IPS DF 4.7 (cell line): ENCODE measurements at regions not wholly inside any gene's neighbourhood (a gene's known extent, or its start where the extent isn't known, plus 50 kb on each side); places are given as distances from the start of the nearest gene placed in this dataset.

Experiments used
- DNase-seq: peaks from one replicate; pipeline ENCODE4 v3.0.0-alpha.2; 2013; ENCODE audit warnings: low spot score; ENCODE audit errors: extremely low read depth

GRCh38 chr13:99648927-99649326 lies 147.7 kb downstream of the TM9SF2 start:
- no peak for DNase-seq

- no peak for DNase-seq
These were observed 146.9 kb downstream of the TM9SF2 start for GRCh38 chr13:99648066-99648665.

- no peak for DNase-seq
These were observed 146.3 kb downstream of the TM9SF2 start for GRCh38 chr13:99647596-99647985.

DNA sequence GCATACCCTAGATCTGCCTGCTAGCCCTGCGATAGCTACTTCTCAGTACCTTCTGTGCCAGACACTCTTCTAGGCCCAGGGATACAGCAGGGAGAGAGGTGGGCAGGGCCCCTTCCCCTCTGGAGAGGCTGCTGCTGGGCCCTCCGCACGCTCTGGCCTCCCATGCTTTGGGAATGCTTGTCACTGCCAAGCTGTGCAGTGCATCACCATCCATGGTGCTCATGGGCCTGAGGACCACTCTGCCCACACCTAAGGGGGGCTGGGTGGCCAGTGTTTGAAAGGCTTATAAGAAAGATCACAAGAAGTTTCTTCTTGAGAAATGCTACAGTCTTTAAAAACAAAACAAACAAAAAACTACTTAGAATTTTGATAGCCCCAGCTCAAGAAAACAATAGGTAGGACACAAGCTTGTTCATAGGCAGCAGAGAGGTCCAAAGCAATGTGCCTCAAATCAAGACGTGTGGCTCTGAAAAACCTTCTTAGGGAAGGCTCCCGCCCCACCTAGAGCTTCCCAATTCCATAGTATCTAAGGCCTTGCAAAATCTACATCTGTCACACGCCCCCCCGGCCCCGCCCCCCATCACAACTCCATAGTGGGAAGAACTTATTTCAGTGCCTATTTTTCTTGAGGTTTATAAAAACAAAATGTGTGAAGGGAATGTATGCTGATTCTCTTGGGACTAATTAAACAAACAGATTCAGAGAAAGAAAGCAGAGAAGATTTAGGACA lies 145.8 kb downstream of the TM9SF2 start:
- no peak for DNase-seq

- DNase-seq: no peak
These were observed 141.6 kb downstream of the TM9SF2 start for GRCh38 chr13:99642841-99643240.

GRCh38 chr13:99642006-99642405 lies 140.7 kb downstream of the TM9SF2 start:
- DNase-seq: no peak

GRCh38 chr13:99640260-99640659 lies 139.0 kb downstream of the TM9SF2 start:
- no peak for DNase-seq

GRCh38 chr13:99639126-99639525 lies 137.9 kb downstream of the TM9SF2 start:
- no peak for DNase-seq

DNA sequence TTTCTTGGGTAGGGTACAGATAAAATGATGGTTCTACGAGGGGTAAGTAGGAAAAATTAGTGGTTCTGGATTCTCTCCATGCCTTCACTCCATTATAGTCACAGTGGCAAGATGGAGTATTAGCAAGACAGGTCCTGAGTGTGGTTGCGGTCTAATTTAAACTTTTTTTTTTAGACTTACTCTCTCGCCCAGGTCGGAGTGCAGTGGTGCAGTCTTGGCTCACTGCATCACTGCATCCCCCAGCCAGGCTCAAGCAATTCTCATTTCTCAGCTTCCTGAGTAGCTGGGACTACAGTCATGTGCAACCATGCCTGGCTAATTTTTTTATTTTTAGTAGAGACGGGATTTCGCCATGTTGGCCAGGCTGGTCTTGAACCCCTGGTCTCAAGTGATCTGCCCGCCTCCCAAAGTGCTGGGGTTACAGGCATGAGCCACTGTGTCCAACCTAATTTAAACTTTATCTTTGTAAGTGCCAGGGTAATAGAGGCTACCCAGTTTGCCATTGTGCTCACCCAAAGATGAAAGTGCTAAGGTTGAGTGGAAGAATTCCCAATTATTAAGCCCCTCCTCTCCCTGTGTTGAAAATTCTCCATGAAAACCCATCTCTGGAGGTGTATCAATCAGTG lies 135.6 kb downstream of the TM9SF2 start:
- DNase-seq: no peak

DNA sequence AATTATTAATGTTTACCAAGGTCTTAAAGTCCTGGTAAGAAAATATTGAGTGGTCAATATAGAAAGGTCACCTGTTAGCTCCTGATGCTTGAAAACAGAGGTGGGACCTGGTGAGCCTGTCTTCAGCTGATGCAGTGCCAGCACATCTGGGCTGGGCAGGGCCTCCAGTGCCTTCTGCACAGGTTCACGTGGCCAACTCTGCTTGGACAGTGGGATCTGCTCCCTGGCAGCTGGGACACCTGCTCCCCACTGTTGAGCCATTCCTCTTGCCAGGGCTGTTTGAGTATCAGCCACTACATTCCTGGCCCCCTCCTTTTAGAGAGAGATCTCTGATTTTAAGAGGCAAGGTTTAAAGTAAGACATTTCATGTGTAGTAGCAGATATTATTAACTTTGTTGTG lies 135.0 kb downstream of the TM9SF2 start:
- no peak for DNase-seq

DNA sequence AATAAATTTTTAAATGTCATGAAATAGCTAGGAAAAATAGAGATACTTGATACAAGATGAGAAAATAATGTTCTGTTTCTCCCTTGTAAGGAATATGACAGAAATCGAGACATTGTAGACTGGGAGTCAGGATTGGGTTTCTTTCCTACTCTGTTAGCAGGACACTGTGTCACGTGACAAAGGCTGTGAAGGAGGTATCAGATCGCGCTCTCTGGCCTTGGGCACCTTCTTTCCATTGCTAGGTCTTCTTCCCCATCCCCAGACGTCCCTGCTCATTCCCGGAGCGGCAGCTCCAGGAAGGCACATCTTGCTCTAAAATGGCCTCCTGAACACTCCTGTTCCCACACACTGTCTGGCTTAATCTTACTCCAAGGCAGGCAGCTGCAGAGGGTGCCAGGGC lies 133.4 kb downstream of the TM9SF2 start:
- DNase-seq: no peak

- no peak for DNase-seq
These were observed 129.1 kb downstream of the TM9SF2 start for GRCh38 chr13:99630269-99630898.

DNA sequence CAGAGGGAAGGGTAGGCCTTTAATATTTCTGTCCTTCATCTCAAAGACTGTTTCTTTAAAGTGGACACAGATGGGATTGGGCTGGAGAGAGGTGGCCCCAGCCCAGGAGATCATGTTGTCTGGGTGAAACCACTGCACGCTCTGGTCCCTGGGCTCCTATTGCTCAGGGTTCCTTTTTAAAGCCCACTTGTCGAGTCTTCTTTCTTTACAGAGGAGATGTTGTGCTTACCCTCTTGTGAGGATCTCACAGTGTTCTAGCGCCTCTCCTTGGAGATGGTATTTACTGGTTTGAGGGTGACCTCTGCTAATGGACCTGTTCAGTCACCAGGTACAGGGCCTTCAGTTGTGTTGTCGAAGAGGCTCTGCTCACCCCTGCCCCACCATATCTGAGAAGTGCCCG lies 128.4 kb downstream of the TM9SF2 start:
- DNase-seq: no peak

DNA sequence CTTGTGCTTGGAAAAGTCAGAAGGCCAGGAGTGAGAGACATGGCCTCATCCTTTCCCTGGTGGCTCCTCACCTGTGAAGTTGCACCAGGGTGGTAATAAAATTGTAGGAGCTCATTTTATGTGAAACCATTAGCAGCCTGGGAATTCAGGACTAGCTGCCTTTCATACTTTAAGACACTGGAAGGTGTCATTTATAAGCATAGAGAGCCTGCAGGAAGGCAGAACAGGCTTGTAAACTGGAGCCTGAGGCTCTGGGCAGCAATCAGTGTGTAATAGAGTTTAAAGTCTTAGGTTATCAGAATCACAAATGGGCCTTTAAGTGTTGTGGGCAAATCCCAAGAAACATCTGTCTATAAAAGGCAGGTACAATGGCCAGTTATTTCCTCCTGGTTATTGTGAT lies 127.2 kb downstream of the TM9SF2 start:
- DNase-seq: no peak

GRCh38 chr13:99626461-99627082 lies 125.3 kb downstream of the TM9SF2 start:
- no peak for DNase-seq

DNA sequence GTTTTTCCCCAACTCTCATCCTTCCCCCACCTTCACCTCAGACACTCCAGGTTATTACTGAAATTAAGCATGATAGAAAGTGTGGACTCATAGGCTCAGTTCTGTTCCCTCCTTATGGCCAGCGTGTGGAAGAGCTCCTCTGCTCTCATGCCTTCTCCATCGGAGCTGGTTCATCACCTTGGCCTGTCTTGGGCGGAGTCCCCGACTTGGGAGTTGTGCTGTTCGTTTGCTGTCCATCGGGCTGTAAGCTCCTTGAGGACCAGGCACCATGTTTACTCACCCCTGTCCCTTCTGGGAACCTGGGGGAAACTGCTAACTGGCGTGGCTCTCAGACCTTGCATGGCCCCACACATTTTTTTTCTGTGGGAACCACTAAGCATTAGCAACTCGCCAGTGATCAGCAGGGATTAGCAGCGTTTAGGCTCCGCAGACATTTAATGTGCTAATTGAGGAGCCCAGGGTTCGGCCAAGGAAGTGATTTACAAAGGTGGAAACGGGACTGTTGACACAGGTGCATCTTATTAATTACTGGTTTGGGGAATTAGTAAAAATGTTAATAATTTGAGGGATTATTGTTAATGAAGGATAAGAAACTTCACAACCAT lies 123.8 kb downstream of the TM9SF2 start:
- DNase-seq: no peak

- DNase-seq: no peak
These were observed 119.5 kb downstream of the TM9SF2 start for GRCh38 chr13:99620806-99621205.

GRCh38 chr13:99619207-99619606 lies 117.9 kb downstream of the TM9SF2 start:
- no peak for DNase-seq

GRCh38 chr13:99617474-99618255 lies 116.4 kb downstream of the TM9SF2 start:
- DNase-seq: no peak

GRCh38 chr13:99614465-99614885 lies 113.2 kb downstream of the TM9SF2 start:
- no peak for DNase-seq
